ENCODE measurements at regions not wholly inside any gene's neighbourhood (a gene's known extent, or its start where the extent isn't known, plus 50 kb on each side); places are given as distances from the start of the nearest gene placed in this dataset.

- no peak for TF ChIP-seq CTCF (IDR thresholded peaks at IDR 0.05)
- TF ChIP-seq EP300 (IDR thresholded peaks at IDR 0.05) = no peak
- no peak for TF ChIP-seq POLR2A (IDR thresholded peaks at IDR 0.05)
These were observed 60.8 kb upstream of the RNF152 start for GRCh38 chr18:61953641-61954040.
